HEK293 (cell line): ENCODE measurements at regions not wholly inside any gene's neighbourhood (a gene's known extent, or its start where the extent isn't known, plus 50 kb on each side); places are given as distances from the start of the nearest gene placed in this dataset.

Source experiments
- CTCF ChIA-PET: fragments of 350-600 bp; formaldehyde crosslinking; extraction: SDS; loops from one replicate; lab custom pipeline; 2021; ENCODE audit warnings: antibody characterized with exemption; lab: Yijun Ruan, JAX
- POLR2A ChIA-PET: fragments of 300-600 bp; formaldehyde crosslinking; extraction: SDS; loops from one replicate; lab custom pipeline; 2020; ENCODE audit warnings: antibody characterized with exemption, inconsistent platforms; lab: Yijun Ruan, JAX
- H3K27ac ChIP-seq: fragments of 200-500 bp; sonication (Bioruptor generic); 2 replicates; pipeline ENCODE4 v1.5.1; 2014; ENCODE audit warnings: low read depth, low read length, control low read depth, inconsistent platforms; ENCODE audit errors: extremely low read depth
- H3K36me3 ChIP-seq, 2 experiments: fragments of 200-500 bp in 1 of 2; sonication (Bioruptor generic) in 1 of 2; 1 replicate in 1 of 2; 2 replicates in 1 of 2; pipeline ENCODE4 v1.5.1; 2014 to 2017; ENCODE audit warnings: inconsistent platforms in 2 of 2, low read length in 2 of 2; ENCODE audit not compliant: control insufficient read depth in 2 of 2, insufficient read depth in 1 of 2
- H3K4me1 ChIP-seq: fragments of 200-500 bp; sonication (Bioruptor generic); 2 replicates; pipeline ENCODE4 v1.5.1; 2014; ENCODE audit warnings: mild to moderate bottlenecking, low read length, inconsistent platforms; ENCODE audit not compliant: control insufficient read depth, insufficient read depth
- H3K4me3 ChIP-seq: 2 replicates; pipeline ENCODE4 v1.5.1; 2011; ENCODE audit warnings: low read depth, mild to moderate bottlenecking, control low read depth, low read length, moderate library complexity
- H3K9me3 ChIP-seq: fragments of 200-500 bp; sonication (Bioruptor generic); 2 replicates; pipeline ENCODE4 v1.5.1; 2014; ENCODE audit warnings: low read depth, low read length, inconsistent platforms; ENCODE audit not compliant: control insufficient read depth, insufficient read depth
- FEZF1 ChIP-seq: fragments of 450-650 bp; formaldehyde crosslinking; IDR thresholded peaks from 2 replicates; pipeline ENCODE4 v1.5.1; 2016; ENCODE audit warnings: missing biosample characterization, missing genetic modification characterization
- GLI2 ChIP-seq: fragments of 450-650 bp; formaldehyde crosslinking; IDR thresholded peaks from 2 replicates; pipeline ENCODE4; 2017; ENCODE audit warnings: missing biosample characterization, missing genetic modification characterization, low read depth, borderline replicate concordance
- GLIS1 ChIP-seq: fragments of 450-650 bp; formaldehyde crosslinking; IDR thresholded peaks from 2 replicates; pipeline ENCODE4 v1.5.1; 2016; ENCODE audit warnings: missing biosample characterization, missing genetic modification characterization
- HIC1 ChIP-seq: fragments of 450-650 bp; formaldehyde crosslinking; IDR thresholded peaks from 2 replicates; pipeline ENCODE4 v1.5.1; 2016; ENCODE audit warnings: missing biosample characterization, missing genetic modification characterization
- SCRT1 ChIP-seq: fragments of 450-650 bp; formaldehyde crosslinking; IDR thresholded peaks from 2 replicates; pipeline ENCODE4 v1.5.1; 2016; ENCODE audit warnings: missing biosample characterization, missing genetic modification characterization, borderline replicate concordance
- SCRT2 ChIP-seq: fragments of 450-650 bp; formaldehyde crosslinking; IDR thresholded peaks from 2 replicates; pipeline ENCODE4 v1.5.1; 2016; ENCODE audit warnings: missing biosample characterization, missing genetic modification characterization
- TRIM28 ChIP-seq: IDR thresholded peaks from 2 replicates; pipeline ENCODE4 v1.6.1; 2011; ENCODE audit warnings: low read length, control low read depth, borderline replicate concordance
- ZBTB21 ChIP-seq: fragments of 450-650 bp; formaldehyde crosslinking; IDR thresholded peaks from 2 replicates; pipeline ENCODE4 v1.5.1; 2017; ENCODE audit warnings: missing biosample characterization, missing genetic modification characterization
- ZNF121 ChIP-seq: fragments of 450-650 bp; formaldehyde crosslinking; IDR thresholded peaks from 2 replicates; pipeline ENCODE4 v1.5.1; 2016; ENCODE audit warnings: missing biosample characterization, missing genetic modification characterization
- ZNF19 ChIP-seq: fragments of 450-650 bp; formaldehyde crosslinking; IDR thresholded peaks from 2 replicates; pipeline ENCODE4; 2016; ENCODE audit warnings: missing biosample characterization, missing genetic modification characterization, low read depth
- ZNF23 ChIP-seq: fragments of 450-650 bp; formaldehyde crosslinking; IDR thresholded peaks from 2 replicates; pipeline ENCODE4 v1.5.1; 2016; ENCODE audit warnings: missing biosample characterization, missing genetic modification characterization, borderline replicate concordance
- ZNF366 ChIP-seq: fragments of 450-650 bp; formaldehyde crosslinking; conservative IDR thresholded peaks from 2 replicates; pipeline ENCODE4 v1.5.1; 2016; ENCODE audit warnings: missing biosample characterization, missing genetic modification characterization
- ZNF510 ChIP-seq: fragments of 450-650 bp; formaldehyde crosslinking; IDR thresholded peaks from 2 replicates; pipeline ENCODE4 v1.5.1; 2018; ENCODE audit warnings: mild to moderate bottlenecking, missing genetic modification characterization, missing biosample characterization; ENCODE audit not compliant: insufficient replicate concordance
- ZNF585B ChIP-seq: fragments of 450-650 bp; formaldehyde crosslinking; IDR thresholded peaks from 2 replicates; pipeline ENCODE4 v1.5.1; 2016; ENCODE audit warnings: missing biosample characterization, missing genetic modification characterization
- ZNF623 ChIP-seq: fragments of 450-650 bp; formaldehyde crosslinking; IDR thresholded peaks from 2 replicates; pipeline ENCODE4 v1.5.1; 2016; ENCODE audit warnings: missing biosample characterization, missing genetic modification characterization
- ZNF660 ChIP-seq: fragments of 450-650 bp; IDR thresholded peaks from 2 replicates; pipeline ENCODE4 v1.5.1; 2018; ENCODE audit warnings: missing biosample characterization, mild to moderate bottlenecking, missing genetic modification characterization
- ZSCAN23 ChIP-seq: fragments of 450-650 bp; formaldehyde crosslinking; IDR thresholded peaks from 2 replicates; pipeline ENCODE4 v1.5.1; 2016; ENCODE audit warnings: missing biosample characterization, missing genetic modification characterization
- ZXDB ChIP-seq: fragments of 450-650 bp; formaldehyde crosslinking; IDR thresholded peaks from 2 replicates; pipeline ENCODE4 v1.5.1; 2016; ENCODE audit warnings: missing biosample characterization, missing genetic modification characterization
- TF ChIP-seq, protein P1 (sequence below): fragments of 450-650 bp; formaldehyde crosslinking; IDR thresholded peaks from 2 replicates; pipeline ENCODE4 v1.5.1; 2016; ENCODE audit warnings: missing biosample characterization, missing genetic modification characterization
- TF ChIP-seq, protein P2 (sequence below): fragments of 450-650 bp; formaldehyde crosslinking; IDR thresholded peaks from 2 replicates; pipeline ENCODE4 v1.5.1; 2016; ENCODE audit warnings: missing biosample characterization, missing genetic modification characterization, borderline replicate concordance
- TF ChIP-seq, protein P3 (sequence below): fragments of 450-650 bp; formaldehyde crosslinking; IDR thresholded peaks from 2 replicates; pipeline ENCODE4 v1.5.1; 2016; ENCODE audit warnings: missing biosample characterization, missing genetic modification characterization, low read depth

GRCh38 chr9:81410201-81410600 lies 279.1 kb downstream of the TLE1 start:
- TF ChIP-seq ZSCAN23 (no peak), ZXDB (tag by site-specific recombination) (no peak), ZNF585B (no peak), TRIM28 (no peak), ZNF660 (tag by site-specific recombination) (no peak), ZNF23 (no peak), ZBTB21 (tag by site-specific recombination) (no peak), HIC1 (no peak), FEZF1 (tag by site-specific recombination) (no peak), ZNF366 (tag by site-specific recombination) (no peak), GLIS1 (tag by site-specific recombination) (no peak), ZNF121 (no peak), SCRT2 (tag by site-specific recombination) (no peak), GLI2 (no peak), ZNF510 (tag by site-specific recombination) (no peak), SCRT1 (tag by site-specific recombination) (no peak), ZNF19 (tag by site-specific recombination) (no peak)
- TF ChIP-seq, protein P1, sequence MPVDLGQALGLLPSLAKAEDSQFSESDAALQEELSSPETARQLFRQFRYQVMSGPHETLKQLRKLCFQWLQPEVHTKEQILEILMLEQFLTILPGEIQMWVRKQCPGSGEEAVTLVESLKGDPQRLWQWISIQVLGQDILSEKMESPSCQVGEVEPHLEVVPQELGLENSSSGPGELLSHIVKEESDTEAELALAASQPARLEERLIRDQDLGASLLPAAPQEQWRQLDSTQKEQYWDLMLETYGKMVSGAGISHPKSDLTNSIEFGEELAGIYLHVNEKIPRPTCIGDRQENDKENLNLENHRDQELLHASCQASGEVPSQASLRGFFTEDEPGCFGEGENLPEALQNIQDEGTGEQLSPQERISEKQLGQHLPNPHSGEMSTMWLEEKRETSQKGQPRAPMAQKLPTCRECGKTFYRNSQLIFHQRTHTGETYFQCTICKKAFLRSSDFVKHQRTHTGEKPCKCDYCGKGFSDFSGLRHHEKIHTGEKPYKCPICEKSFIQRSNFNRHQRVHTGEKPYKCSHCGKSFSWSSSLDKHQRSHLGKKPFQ (tag by site-specific recombination): no peak
- TF ChIP-seq, protein P2, sequence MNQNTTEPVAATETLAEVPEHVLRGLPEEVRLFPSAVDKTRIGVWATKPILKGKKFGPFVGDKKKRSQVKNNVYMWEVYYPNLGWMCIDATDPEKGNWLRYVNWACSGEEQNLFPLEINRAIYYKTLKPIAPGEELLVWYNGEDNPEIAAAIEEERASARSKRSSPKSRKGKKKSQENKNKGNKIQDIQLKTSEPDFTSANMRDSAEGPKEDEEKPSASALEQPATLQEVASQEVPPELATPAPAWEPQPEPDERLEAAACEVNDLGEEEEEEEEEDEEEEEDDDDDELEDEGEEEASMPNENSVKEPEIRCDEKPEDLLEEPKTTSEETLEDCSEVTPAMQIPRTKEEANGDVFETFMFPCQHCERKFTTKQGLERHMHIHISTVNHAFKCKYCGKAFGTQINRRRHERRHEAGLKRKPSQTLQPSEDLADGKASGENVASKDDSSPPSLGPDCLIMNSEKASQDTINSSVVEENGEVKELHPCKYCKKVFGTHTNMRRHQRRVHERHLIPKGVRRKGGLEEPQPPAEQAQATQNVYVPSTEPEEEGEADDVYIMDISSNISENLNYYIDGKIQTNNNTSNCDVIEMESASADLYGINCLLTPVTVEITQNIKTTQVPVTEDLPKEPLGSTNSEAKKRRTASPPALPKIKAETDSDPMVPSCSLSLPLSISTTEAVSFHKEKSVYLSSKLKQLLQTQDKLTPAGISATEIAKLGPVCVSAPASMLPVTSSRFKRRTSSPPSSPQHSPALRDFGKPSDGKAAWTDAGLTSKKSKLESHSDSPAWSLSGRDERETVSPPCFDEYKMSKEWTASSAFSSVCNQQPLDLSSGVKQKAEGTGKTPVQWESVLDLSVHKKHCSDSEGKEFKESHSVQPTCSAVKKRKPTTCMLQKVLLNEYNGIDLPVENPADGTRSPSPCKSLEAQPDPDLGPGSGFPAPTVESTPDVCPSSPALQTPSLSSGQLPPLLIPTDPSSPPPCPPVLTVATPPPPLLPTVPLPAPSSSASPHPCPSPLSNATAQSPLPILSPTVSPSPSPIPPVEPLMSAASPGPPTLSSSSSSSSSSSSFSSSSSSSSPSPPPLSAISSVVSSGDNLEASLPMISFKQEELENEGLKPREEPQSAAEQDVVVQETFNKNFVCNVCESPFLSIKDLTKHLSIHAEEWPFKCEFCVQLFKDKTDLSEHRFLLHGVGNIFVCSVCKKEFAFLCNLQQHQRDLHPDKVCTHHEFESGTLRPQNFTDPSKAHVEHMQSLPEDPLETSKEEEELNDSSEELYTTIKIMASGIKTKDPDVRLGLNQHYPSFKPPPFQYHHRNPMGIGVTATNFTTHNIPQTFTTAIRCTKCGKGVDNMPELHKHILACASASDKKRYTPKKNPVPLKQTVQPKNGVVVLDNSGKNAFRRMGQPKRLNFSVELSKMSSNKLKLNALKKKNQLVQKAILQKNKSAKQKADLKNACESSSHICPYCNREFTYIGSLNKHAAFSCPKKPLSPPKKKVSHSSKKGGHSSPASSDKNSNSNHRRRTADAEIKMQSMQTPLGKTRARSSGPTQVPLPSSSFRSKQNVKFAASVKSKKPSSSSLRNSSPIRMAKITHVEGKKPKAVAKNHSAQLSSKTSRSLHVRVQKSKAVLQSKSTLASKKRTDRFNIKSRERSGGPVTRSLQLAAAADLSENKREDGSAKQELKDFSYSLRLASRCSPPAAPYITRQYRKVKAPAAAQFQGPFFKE: no peak
- Histone ChIP-seq H3K36me3 (no peaks in the 10 kb centered on the region), H3K27ac (no peak overlapping the region), H3K4me3 (no peak overlapping the region), H3K9me3 (no peaks in the 10 kb centered on the region), H3K4me1 (no peaks in the 10 kb centered on the region)
- CTCF ChIA-PET: no interaction called here
- POLR2A ChIA-PET: no interaction called here

DNA sequence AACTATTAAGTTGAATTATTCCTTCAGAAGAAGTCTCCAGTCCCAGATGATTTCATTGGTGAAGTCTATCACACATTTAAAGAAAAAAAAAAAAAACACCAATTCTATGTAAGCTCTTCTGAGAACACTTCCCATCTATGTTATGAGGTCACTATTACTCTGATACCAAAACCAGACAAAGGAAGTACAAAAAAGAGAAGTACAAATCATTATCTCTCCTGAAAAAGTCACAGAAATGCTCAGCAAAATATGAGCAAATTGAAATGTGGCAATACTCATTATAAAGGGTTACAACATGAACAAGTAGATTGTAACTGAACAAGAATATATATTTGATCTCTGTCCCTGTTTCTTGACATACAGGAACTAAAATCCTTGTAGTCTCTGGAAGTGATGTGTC lies 280.4 kb downstream of the TLE1 start:
- ChIA-PET POLR2A (no interaction called here), CTCF (no interaction called here)
- Histone ChIP-seq H3K9me3 (no peaks in the 10 kb centered on the region), H3K4me1 (no peaks in the 10 kb centered on the region)
- no peak for TF ChIP-seq ZNF623 (tag by site-specific recombination)
- TF ChIP-seq, protein P3, sequence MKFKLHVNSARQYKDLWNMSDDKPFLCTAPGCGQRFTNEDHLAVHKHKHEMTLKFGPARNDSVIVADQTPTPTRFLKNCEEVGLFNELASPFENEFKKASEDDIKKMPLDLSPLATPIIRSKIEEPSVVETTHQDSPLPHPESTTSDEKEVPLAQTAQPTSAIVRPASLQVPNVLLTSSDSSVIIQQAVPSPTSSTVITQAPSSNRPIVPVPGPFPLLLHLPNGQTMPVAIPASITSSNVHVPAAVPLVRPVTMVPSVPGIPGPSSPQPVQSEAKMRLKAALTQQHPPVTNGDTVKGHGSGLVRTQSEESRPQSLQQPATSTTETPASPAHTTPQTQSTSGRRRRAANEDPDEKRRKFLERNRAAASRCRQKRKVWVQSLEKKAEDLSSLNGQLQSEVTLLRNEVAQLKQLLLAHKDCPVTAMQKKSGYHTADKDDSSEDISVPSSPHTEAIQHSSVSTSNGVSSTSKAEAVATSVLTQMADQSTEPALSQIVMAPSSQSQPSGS (tag by site-specific recombination): 0 out of 2 replicates have a peak, but pooled peaks have one; percentile 23
- TF ChIP-seq, all 188 proteins: peak for 1
- Histone ChIP-seq H3K27ac (no peak overlapping the region), H3K4me3 (no peak overlapping the region), H3K36me3 (no peaks in the 10 kb centered on the region)
